ENCODE measurements at regions not wholly inside any gene's neighbourhood (a gene's known extent, or its start where the extent isn't known, plus 50 kb on each side); places are given as distances from the start of the nearest gene placed in this dataset.

DNA sequence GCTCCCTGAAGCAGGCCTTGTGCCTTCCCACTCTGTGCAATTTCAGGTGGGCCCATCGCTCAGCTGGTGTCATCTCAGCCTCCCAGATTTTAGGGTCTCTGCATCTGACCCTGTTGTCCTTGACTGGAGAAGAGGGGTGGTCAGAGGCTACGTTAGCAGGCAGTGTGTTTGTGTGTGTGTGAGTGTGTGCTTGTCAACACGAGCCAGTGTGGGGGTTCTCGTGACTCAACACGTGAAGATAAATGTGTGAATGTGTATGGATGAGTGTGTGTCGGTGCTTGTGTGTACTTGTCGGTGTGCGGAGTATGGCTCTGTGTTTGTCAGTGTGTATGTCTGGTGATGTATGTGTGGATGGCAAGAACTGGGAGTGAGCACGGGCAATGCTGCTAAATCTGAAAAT lies 142.6 kb upstream of the KLF4 start:
- H3K9me3 ChIP-seq = no peaks in the 10 kb centered on the region
- WGBS, 2 donors = 86 to 89% methylated on average over 9 of the region's 9 CpGs
- peak overlapping the region in 1 of 4 donors; percentile 12 for H3K27ac ChIP-seq
- no peaks in the 10 kb centered on the region for H3K36me3 ChIP-seq
- no peaks in the 10 kb centered on the region for H3K27me3 ChIP-seq
- no peak overlapping the region for H3K4me3 ChIP-seq
- H3K4me1 ChIP-seq = peaks cover 0 to 10% (median 8%) of the 10 kb centered on the region in 4 donors
- TF ChIP-seq, protein P1, sequence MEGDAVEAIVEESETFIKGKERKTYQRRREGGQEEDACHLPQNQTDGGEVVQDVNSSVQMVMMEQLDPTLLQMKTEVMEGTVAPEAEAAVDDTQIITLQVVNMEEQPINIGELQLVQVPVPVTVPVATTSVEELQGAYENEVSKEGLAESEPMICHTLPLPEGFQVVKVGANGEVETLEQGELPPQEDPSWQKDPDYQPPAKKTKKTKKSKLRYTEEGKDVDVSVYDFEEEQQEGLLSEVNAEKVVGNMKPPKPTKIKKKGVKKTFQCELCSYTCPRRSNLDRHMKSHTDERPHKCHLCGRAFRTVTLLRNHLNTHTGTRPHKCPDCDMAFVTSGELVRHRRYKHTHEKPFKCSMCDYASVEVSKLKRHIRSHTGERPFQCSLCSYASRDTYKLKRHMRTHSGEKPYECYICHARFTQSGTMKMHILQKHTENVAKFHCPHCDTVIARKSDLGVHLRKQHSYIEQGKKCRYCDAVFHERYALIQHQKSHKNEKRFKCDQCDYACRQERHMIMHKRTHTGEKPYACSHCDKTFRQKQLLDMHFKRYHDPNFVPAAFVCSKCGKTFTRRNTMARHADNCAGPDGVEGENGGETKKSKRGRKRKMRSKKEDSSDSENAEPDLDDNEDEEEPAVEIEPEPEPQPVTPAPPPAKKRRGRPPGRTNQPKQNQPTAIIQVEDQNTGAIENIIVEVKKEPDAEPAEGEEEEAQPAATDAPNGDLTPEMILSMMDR (IDR thresholded peaks at IDR 0.05) = no peak
- no peak for TF ChIP-seq EP300 (IDR thresholded peaks at IDR 0.05)
- no peak for TF ChIP-seq POLR2A (IDR thresholded peaks at IDR 0.05)
- no peak for TF ChIP-seq POLR2AphosphoS5 (IDR thresholded peaks at IDR 0.05)
- intact Hi-C loops (cut with DNase I) = loop anchor here (10.0 kb wide), 1 partner anchor 347 kb away; the partner anchor contains the start of gene RAD23B
- DNase-seq = no peak

GRCh38 chr9:107631788-107632187 lies 142.2 kb upstream of the KLF4 start:
- Histone ChIP-seq H3K27me3 (no peaks in the 10 kb centered on the region), H3K27ac (peak overlapping the region in 1 of 4 donors; percentile 12), H3K4me3 (no peak overlapping the region), H3K9me3 (no peaks in the 10 kb centered on the region), H3K4me1 (peaks cover 0 to 5% (median 4%) of the 10 kb centered on the region in 4 donors), H3K36me3 (no peaks in the 10 kb centered on the region)
- TF ChIP-seq, protein P1 (IDR thresholded peaks at IDR 0.05) = no peak
- WGBS, 2 donors = 85 to 88% methylated on average over 5 of the region's 5 CpGs
- no peak for DNase-seq
- intact Hi-C loops (cut with DNase I) = loop anchor here (10.0 kb wide), 1 partner anchor 347 kb away; the partner anchor contains the start of gene RAD23B

DNA sequence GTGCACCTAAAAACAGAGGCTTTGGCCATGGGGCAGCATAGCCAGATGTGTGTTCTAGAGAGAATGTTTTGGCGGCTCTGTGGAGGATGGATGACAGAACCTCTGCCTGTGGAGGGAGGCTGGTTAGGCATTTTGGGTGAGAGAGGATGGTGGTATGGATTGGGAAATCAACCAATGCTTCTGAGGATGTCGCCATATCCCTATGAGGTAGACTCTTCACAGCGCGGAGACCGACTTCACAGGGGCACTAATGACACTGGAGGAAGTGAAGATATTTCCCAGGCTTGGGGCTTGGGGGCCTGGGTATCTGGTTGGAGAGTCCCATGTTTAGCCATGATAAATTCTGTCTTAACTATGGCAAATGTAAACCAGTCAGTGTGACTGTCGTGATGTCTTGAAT lies 140.6 kb upstream of the KLF4 start:
- H3K36me3 ChIP-seq = no peaks in the 10 kb centered on the region
- H3K9me3 ChIP-seq = no peaks in the 10 kb centered on the region
- H3K4me3 ChIP-seq = no peak overlapping the region
- no peaks in the 10 kb centered on the region for H3K27me3 ChIP-seq
- H3K4me1 ChIP-seq = no peaks in the 10 kb centered on the region
- no peak overlapping the region for H3K27ac ChIP-seq
- 94% methylated on average over 6 of the region's 6 CpGs for WGBS, 2 donors
- TF ChIP-seq POLR2A (IDR thresholded peaks at IDR 0.05) (no peak), POLR2AphosphoS5 (IDR thresholded peaks at IDR 0.05) (no peak), EP300 (IDR thresholded peaks at IDR 0.05) (no peak)
- TF ChIP-seq, protein P1 (IDR thresholded peaks at IDR 0.05) = no peak
- intact Hi-C loops (cut with DNase I) = loop anchor here (10.0 kb wide), 1 partner anchor 345 kb away; the partner anchor contains the start of gene RAD23B
- no peak for DNase-seq

DNA sequence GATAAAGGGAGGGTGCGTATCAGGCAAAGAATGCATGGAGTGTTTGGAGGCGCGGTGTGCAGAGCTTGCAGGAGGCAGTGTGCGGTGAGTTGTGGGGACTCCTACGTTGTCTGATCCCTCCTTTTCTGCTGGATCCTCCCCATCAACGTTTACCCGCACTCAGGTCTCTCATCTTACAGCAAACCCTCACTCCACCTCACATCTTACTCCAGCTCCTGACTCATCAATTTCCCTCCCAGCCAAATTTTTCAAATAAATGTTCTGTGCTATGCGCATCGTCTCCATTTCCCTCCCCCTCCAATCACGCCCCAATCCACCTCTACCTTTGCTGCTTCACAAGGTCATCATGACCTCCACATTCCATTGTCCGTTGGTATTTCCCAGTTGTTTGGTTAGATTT lies 138.9 kb upstream of the KLF4 start:
- Histone ChIP-seq H3K27me3 (no peaks in the 10 kb centered on the region), H3K4me3 (no peak overlapping the region), H3K4me1 (no peaks in the 10 kb centered on the region), H3K36me3 (no peaks in the 10 kb centered on the region), H3K9me3 (no peaks in the 10 kb centered on the region), H3K27ac (no peak overlapping the region)
- intact Hi-C loops (cut with DNase I) = no loop called here
- DNase-seq = no peak
- WGBS, 2 donors = 94 to 95% methylated on average over 11 of the region's 11 CpGs
- TF ChIP-seq POLR2AphosphoS5 (IDR thresholded peaks at IDR 0.05) (no peak), POLR2A (IDR thresholded peaks at IDR 0.05) (no peak)
- TF ChIP-seq, protein P1 (IDR thresholded peaks at IDR 0.05) = no peak

GRCh38 chr9:107627781-107628180 lies 138.2 kb upstream of the KLF4 start:
- 20 to 67% methylated on average over 4 of the region's 4 CpGs for WGBS, 2 donors

More at GRCh38 chr9:107627781-107628180, 138.2 kb upstream of the KLF4 start:
- no peaks in the 10 kb centered on the region for H3K9me3 ChIP-seq
- H3K4me3 ChIP-seq = no peak overlapping the region
- intact Hi-C loops (cut with DNase I) = no loop called here
- TF ChIP-seq EP300 (IDR thresholded peaks at IDR 0.05) (no peak), POLR2A (IDR thresholded peaks at IDR 0.05) (no peak), POLR2AphosphoS5 (IDR thresholded peaks at IDR 0.05) (no peak)
- TF ChIP-seq, protein P1 (IDR thresholded peaks at IDR 0.05) = no peak
- H3K27me3 ChIP-seq = no peaks in the 10 kb centered on the region
- H3K4me1 ChIP-seq = no peaks in the 10 kb centered on the region
- no peak for DNase-seq
- no peak overlapping the region for H3K27ac ChIP-seq
- H3K36me3 ChIP-seq = no peaks in the 10 kb centered on the region
